HG03432 (cell line): ENCODE measurements at regions not wholly inside any gene's neighbourhood (a gene's known extent, or its start where the extent isn't known, plus 50 kb on each side); places are given as distances from the start of the nearest gene placed in this dataset.

Experiments
- ATAC-seq: cut with Tn5 transposase; IDR thresholded peaks from one replicate; pipeline ENCODE4 v1.9.1; 2021; ENCODE audit warnings: mild to moderate bottlenecking, moderate library complexity; ENCODE audit not compliant: unreplicated experiment

DNA sequence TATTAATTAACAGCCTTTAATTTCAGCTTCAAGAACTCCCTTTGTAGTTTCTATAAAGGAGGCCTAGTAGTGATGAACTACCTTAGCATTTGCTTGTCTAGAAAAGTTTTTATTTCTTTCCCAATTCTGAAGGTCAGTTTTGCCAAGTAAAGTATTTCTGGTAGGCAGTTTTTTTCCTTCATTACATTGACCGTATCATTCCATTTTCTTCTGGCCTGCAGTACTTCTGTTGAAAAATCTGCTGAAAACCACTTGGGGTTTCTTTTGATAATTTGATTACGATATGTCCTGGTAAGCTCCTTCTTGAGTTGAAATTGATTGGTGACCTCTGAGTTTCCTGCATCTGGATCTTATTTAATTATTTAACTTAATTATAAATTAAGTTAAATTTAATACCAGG, 691.8 kb downstream of the TSN start:
- ATAC-seq: no peak

DNA sequence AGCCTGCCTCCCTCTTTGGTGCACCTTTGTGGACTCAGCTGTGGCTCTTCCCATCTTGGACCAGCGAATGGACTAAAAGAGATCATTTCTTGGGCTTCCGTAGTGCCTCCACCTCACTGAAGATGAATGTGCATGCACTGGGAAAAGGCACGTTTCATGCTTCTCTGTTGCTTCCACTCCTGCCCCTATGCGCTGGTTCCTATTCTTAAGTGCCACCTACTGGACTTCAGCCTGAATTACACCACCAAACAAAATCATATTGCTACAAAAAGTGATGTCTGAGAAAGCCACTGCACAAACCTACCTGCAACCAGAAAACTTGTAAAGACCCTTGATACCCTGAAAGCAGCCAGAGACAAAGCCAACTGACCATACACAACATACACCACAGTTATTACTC, 695.6 kb downstream of the TSN start:
- ATAC-seq: peak; percentile 72

DNA sequence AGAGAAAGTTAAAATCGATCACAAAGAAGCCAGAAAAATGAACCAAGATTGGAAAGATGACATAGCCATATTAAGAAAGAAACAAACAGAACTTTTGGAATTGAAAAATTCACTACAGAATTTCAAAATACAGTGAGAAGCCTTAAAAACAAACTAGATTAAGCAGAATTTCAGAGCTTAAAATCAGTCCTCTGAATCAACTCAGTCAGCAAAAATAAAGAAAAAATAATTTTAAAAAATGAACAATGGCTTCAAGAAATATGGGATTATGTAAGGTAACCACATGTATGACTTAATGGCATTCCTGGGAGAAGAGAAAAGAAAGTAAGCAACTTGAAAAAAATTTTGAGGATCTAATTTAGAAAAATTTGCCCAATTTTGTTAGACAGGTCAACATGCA, 696.2 kb downstream of the TSN start:
- no peak for ATAC-seq

- no peak for ATAC-seq
Measured at GRCh38 chr2:122469147-122469546, 713.7 kb downstream of the TSN start.

GRCh38 chr2:122471753-122472152, 716.3 kb downstream of the TSN start:
- no peak for ATAC-seq

GRCh38 chr2:122478117-122478516, 722.7 kb downstream of the TSN start:
- ATAC-seq: no peak

GRCh38 chr2:122478771-122479170, 723.3 kb downstream of the TSN start:
- ATAC-seq: no peak

DNA sequence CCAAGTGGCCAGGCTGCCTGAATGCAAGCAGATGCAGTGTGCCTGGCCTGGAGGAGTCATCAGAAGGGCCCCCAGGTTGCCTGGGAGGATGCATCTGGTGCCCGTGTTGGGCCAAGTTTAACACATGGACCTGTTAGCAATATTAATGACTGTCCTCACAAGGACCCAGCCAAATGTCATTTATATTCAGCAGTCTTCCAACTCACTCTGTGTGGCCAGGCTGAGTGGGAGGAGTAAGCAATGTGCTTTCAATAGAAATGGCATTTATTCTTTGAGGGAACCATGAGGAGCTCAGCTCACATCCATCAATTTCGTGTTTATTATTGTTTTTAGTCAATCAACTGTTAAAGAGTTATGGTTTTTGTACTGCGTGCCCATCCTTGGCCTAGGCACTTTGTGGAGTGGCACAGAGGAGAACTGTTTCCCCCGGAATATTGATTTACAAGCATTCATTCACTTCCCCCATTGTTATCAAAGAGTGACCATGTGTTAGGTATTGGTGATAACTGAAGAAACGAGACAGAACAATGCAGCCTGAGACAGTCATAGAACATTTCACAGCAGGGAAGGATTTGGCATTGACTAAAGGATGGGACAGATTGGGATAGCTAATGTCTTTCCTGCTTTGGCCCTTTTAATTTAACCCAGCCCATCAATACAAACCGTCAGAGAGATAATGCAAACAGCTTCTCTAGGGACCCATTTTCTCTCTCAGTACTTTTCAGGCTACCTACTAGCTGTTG, 725.2 kb downstream of the TSN start:
- no peak for ATAC-seq

DNA sequence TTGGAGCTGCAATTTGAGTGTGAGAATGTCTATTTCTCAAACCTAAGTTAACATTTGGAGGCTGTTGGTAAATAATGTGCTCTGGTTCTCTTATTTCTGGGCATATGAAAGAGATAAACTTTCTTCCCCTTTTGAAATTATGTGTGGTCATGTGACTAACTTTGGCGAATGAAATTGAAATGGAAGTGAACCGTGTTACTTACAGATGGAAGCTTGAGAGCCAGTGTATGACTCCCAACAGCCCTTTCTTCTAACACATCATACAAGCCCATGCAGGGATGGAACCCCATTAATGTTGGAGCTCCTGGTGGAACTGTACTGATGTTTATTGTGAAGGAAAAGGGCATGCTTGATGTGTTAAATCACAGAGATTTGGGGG, 725.8 kb downstream of the TSN start:
- ATAC-seq: no peak

GRCh38 chr2:122481717-122482116, 726.3 kb downstream of the TSN start:
- peak; percentile 72 for ATAC-seq

GRCh38 chr2:122486086-122486485, 730.6 kb downstream of the TSN start:
- no peak for ATAC-seq

DNA sequence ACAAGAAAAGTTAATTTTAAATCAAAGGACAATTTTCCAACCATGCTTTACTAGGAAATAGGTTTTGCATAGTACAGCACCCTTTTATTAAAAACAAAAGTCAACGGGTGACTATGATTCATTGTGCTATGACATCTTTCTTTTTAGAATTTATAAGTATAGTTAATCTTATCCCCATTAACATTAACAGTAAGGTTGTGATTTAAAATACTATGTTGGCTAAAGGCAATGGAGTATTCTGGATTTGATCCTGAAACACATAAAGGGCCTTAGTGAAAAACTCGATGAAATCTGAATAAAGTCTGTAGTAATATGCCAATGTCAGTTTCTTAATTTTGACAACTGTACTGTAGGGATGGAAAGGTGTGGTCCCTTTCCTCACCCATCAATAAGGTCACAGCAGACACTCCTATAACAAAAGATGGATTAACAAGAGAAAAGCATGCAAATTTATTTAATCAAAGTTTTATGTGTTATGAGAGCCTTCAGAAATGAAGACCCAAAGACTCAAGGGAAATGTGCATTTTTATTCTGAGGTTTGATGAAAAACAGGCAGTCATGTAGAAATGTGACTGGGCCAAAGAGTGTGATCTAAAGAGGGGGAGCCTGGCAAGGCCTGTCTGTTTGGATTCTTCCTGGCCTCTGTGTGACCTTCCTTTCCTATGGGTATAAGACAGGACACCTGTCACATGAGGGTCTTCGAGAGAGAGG, 731.4 kb downstream of the TSN start:
- no peak for ATAC-seq

DNA sequence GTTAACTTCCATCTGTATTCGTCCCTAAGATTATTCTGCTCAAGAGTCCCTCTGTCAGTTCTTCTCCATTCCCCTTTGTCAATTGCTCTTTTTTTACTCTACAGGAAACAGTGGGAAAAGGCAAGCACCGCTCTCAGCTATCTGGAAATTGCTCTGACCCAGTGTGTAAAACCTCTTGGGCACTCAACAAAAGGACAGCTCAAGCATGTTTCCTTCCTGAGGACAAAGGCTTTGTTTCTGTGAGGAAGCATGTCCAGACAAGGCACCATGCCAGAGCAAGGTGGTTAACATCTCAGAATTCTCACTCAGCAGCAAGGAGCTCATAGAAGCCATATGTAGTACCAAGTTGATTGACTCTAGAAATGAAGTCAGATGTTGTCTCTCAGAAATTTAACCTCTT, 735.6 kb downstream of the TSN start:
- peak; percentile 51 for ATAC-seq

DNA sequence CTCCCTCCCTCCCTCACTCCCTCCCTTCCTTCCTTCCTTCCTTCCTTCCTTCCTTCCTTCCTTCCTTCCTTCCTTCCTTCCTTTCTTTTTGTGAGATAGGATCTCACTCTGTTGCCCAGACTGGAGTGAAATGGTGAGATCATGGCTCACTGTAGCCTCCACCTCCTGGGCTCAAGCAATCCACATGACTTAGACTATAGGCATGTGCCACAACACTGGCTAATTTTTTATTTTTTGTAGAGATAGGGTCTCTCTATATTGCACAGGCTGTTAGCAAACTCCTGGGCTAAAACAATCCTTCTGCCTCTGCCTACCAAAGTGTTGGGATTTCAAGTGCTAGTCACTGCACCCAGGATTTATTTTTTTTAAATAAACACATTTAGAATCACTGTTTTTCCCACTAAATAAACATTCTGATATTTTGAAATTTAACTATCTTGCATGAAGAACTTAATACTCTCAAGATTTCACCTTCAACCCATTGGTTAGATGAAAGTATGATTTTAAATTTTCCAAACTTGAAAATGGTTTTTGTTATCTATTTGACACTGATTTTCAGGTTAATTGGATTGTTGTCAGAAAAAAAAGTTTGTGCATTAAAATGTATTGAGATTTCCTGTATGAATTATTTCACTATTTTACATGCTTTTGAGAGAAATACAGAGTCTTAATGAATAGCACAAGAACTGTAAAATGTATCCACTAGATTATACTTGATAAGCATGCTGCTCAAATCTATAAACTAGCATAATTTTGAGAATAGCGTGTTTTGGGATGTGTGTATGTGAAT, 745.1 kb downstream of the TSN start:
- ATAC-seq: no peak

GRCh38 chr2:122506620-122507019, 751.2 kb downstream of the TSN start:
- ATAC-seq: no peak

- no peak for ATAC-seq
Measured at GRCh38 chr2:122507261-122507660, 751.8 kb downstream of the TSN start.

DNA sequence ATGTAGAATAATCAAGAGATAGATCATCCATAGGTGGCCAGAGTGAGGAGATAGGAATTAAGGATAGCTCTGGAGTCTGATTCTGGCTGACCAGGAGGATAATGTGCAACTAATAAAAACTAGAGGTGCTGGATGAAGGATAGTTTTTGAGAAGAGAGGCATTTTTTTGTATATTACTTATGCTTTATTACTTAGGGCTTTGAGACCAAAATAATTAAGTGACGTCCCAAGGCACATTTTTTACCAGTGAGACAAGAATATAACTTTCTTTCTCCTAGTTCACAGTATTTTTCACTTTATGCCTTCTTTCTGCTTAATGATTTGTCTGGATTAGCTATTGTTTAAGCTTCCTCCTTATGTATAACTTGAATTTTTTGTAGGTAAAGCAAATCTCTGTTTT, 756.6 kb downstream of the TSN start:
- no peak for ATAC-seq

- ATAC-seq: no peak
Measured at GRCh38 chr2:122514451-122514996, 759.1 kb downstream of the TSN start.

DNA sequence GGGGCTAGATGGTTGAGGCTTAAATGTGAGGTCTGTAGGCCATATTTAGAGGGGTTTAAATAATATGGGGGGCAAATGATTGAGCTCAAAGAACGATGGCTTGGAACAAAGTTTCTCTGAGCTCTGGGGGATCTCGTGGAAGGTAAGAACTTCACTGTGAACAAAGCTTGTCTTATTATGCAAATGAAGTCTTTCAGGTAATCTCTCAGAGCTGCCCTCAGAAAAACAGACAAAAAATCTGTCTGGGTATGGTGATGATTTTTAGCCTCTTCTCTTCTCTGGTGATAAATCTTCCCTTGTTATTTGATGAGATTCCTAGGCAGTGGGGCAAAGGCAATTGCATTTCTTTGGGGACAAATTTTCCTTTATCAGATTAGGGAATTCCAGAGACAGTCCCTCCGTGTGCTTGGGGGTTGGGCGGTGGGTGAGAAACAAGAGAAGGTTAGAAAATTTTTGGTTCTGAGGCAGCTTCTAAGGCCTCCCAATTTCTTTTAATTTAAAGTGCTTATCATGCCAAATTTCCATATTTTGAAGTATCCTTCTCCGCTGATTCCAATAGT, 760.4 kb downstream of the TSN start:
- ATAC-seq: no peak

GRCh38 chr2:122516775-122517174, 761.3 kb downstream of the TSN start:
- ATAC-seq: no peak

GRCh38 chr2:122519366-122519765, 763.9 kb downstream of the TSN start:
- no peak for ATAC-seq
